ENCODE measurements at regions not wholly inside any gene's neighbourhood (a gene's known extent, or its start where the extent isn't known, plus 50 kb on each side); places are given as distances from the start of the nearest gene placed in this dataset.

GRCh38 chr15:39367596-39367995 is 213.3 kb upstream of the THBS1 start:
- no peak for DNase-seq

GRCh38 chr15:39369768-39370167 is 211.1 kb upstream of the THBS1 start:
- no peak for DNase-seq

DNA sequence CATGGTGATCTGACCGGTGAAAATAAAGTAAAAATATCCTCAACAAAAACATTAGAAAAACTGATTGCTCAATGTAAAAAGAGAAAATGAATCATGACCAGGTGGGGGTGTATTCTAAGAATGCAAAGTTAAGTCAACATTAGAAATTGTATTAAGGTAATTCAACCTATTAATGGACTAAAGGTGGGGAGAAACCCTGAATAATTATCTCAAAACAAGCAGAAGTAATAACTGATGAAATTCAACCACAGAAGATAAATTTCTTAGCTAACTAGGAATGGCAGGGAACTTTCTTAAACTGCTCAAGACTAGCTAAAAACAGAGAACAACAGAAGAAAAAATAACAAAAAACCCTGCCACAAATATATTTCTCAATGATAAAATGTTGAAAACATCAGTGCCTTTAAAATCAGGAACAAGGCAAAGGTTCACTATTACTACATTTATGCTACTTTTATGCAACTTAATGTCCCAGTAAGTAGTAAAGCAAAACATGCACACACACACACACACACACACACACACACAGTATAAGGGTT is 204.4 kb upstream of the THBS1 start:
- peak; percentile 7 for DNase-seq

DNA sequence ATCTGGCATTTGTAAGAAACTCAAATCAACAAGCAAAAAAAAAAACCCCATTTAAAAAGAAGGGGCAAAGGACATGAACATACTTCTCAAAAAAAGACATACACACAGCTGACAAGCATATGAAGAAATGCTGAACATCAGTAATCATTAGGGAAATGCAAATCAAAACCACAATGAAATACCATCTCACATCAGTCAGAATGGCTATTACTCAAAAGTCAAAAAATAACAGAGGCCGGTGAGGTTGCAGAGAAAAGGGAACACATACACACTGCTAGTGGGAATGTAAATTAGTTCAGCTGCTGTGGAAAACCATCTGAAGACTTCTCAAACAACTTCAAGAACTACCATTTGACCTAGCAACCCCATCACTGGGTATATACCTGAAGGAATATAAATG is 199.4 kb upstream of the THBS1 start:
- DNase-seq = no peak

DNA sequence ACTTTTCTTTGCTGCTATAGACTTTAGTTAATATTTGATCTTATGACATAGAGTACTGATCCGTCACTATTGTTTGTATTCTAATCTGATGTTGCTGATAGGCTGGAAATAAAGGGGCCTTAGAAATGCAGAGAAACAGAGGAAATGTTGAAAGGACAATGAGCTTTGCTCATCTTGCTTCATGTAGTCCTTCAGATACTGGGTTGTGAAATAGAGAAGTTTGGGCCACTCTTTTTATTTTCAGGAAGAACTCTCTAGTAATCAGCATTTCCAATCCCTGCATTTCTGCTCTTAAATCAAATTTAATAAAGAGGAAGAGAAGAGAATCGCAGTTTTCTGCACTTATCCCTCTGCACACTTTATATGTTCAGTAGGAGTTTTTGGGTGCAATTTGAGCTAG is 192.8 kb upstream of the THBS1 start:
- DNase-seq = no peak

DNA sequence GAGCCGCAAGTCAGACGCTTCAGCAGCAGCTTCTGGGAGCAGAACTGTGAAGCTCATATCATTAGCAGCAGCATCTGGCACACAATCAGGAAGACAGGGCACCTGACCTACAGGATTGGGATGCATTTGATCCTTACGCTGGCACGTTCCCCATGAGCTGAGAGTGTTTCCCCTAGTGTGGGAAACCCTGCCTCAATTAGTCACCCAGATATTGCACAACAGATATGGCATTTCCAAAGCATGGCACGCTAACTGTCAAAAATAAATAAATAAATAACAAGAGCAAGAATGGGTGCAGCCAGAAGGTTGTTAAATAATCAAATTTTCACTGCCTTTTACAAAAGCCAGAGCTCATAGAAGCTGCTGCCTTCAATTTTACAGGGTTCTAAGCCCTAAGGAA is 189.6 kb upstream of the THBS1 start:
- no peak for DNase-seq

DNA sequence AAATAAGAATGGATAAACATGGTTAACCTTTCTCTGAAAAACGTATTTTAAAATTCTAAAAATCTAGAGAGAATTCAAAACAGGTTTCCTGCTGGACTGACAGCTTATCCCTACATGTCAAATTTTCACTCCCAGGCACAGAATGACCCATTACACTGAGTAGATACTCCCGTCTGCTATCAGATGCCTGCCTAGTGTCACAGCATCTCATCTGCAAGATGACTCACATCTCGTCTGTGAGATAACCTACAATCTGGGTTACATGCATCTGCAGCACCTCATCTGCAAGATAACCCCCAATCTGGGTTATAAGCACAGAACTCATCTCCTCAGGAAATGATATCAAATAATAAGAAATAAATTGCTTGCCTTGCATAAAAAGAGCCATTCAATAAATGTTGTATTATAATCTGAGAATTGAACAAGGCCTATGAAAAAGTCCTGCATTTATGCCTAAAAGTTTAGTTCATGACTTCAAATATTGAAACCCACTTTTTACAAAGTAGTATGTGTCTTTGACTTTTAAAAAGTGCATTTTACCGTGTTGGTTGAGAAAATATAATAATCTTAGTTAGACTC is 188.3 kb upstream of the THBS1 start:
- DNase-seq = no peak

DNA sequence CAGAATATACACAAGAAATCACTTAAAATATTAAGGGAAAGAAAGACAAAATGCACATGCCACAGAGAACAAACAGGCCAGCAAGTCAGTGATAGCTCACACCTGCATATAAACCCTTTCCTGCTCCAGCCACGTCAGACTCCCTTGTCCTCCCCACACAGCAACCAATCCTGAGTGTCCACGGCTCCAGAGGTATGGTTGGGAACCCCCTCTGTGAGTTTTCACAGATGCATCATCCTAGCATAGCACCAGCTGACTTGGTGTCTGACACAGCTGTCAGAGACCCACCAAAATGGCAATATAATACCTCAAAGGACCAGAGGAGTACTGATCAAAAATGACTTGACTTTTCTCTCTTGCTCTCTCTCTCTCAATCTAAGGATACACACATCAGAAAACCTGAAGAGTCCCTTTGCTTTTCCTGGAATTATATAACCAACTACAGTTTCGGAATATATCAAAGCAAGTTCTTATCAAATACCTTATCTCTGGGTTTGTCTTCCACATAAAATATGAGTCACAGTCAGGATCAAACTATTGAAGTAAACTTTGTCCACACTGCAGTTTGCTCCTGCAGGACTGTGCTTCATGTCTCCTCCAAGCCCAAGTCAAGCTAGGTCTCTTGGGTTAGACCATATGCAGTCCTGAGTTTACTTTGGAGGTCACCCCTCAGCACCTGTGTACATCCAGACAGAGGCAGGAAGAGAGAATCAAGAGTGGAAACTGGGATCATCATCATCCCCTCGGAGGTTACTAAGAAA is 187.1 kb upstream of the THBS1 start:
- DNase-seq = no peak

GRCh38 chr15:39394496-39394895 is 186.4 kb upstream of the THBS1 start:
- DNase-seq = no peak

DNA sequence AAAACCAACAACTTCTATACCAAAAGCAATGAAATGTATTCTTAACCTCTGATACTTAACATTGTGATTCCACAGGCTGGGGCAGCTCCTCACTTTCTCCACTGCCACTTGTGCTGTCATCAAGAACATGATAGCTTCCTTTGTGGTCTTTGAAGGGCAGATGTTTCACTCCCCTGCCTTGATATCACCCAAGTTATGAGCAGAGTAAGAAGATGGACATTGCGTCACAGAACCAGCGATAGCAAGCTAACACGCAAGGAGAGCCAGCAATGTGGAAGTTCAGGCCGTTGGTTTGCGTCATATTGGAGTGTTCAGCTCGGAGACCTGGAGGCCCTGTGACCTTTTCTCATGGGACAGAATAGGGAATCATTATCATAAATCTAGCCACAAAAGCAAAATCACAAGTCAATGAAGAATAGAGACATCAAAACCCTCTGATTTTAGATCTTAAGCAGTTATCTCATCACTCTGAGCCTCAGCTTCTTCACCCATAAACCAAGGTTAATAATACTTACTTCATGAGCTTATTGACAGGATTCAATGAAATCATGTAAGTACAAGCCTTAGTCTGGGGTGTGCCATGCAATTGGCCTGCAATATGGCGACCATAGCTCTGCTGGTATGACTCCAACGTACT is 183.8 kb upstream of the THBS1 start:
- DNase-seq = peak; percentile 14

DNA sequence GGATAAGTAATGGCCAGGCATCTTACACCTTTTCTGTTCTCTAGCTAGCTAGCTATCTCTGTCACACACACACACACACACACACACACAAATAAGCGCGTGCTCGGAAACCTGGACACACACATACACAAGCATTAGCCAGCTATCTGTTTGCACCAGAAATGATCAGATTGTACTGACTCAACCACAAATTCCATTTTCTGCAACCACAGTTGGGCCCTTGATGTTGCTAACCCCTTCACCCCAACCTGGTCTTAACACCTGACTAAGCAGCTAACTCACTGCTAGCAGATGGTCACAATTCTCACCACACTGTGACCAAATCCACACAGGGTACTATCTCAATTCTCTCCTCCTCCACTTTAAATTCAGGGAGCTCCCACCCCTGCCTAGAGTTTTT is 183.0 kb upstream of the THBS1 start:
- DNase-seq = no peak

DNA sequence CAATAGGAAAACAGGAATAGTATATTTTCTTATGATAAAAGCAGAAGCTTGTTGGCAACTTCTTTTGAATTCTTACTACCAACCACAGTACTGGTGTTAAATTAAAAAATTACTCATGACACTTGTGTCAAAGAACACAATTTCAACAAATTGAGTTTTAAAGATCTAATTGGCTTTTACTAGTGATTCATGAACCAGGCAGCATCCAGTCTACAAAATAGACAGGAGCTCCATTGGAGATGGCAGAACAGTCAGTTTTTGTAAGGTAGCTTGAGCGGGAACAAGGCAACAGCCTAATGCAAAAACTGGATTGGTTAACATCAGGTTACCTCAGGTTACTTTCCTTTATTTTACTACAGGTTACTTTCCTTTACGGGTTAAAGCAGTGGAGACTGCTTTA is 181.3 kb upstream of the THBS1 start:
- DNase-seq = no peak

GRCh38 chr15:39400002-39400401 is 180.9 kb upstream of the THBS1 start:
- no peak for DNase-seq

DNA sequence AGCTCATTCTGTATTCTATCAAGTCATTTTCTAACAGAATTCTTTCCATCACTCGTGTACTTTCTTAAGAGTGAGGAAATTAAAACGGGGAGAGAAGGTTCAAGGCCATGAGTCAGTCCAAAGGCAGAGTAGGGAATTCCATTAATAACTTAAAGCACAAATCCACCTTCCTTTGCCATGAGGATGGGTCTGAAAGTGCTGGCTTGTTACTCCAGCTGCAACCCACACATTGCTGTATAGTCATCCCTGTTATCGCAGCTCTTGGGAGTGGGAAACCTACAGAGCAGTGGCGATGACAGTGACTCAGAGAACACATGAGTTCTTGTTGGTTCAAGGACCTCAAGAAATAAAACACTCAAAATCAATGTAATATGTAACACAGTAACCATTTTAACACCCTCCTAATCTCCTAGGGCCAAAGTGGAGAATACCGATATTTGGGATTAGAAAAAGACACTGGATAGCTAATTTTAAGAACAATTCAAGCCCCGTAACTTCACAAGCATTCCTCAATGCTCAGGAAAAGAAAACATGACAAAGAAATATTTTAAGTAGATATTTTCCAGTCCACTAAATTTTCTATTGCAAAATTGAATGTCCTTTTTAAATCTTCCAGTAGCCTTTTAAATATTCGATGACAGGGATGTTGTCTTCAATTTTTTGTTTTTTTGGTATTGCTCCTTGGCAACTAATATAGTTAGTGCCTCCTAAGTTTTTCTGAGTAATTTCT is 179.9 kb upstream of the THBS1 start:
- DNase-seq = no peak

- no peak for DNase-seq
Measured at GRCh38 chr15:39403640-39404117, 177.2 kb upstream of the THBS1 start.

GRCh38 chr15:39404767-39405181 is 176.1 kb upstream of the THBS1 start:
- no peak for DNase-seq

DNA sequence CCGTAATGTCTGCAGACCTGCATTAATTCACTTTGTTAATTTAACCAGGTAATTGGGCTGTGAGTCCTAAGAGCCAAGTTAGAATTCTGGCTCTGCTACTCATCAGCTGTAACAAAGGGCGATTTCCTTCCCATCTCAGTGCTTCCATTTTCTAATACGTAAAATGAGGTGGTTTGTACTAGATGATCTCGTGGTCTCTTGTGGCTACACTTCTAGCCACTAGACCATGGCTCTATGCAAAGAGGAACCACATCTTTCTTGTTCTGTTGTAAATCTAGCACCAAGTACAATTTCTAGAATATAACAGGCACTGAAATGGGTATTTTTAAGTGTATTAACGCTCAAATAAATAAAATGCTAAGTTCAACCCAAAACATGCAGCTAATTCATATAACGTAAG is 174.4 kb upstream of the THBS1 start:
- no peak for DNase-seq

DNA sequence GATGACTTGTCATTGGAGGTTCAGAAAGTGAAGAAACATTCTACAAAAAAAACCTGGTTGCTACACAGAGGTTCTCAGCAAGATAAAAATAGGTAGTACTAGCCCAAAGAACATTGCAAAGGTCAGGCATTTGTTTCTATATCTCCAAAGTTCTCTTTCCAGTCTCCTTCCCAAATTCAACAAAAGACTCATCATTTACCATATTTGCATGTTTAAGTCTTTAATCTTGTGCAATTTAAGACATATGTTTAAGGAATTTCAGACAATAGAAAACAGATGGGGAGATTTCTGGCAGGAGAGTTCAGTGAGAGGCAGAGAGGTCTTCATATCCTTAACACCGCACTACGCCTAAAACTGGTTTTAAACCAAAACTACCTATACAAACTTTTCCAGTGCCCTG is 173.8 kb upstream of the THBS1 start:
- no peak for DNase-seq

GRCh38 chr15:39409876-39410530 is 170.9 kb upstream of the THBS1 start:
- DNase-seq = no peak

DNA sequence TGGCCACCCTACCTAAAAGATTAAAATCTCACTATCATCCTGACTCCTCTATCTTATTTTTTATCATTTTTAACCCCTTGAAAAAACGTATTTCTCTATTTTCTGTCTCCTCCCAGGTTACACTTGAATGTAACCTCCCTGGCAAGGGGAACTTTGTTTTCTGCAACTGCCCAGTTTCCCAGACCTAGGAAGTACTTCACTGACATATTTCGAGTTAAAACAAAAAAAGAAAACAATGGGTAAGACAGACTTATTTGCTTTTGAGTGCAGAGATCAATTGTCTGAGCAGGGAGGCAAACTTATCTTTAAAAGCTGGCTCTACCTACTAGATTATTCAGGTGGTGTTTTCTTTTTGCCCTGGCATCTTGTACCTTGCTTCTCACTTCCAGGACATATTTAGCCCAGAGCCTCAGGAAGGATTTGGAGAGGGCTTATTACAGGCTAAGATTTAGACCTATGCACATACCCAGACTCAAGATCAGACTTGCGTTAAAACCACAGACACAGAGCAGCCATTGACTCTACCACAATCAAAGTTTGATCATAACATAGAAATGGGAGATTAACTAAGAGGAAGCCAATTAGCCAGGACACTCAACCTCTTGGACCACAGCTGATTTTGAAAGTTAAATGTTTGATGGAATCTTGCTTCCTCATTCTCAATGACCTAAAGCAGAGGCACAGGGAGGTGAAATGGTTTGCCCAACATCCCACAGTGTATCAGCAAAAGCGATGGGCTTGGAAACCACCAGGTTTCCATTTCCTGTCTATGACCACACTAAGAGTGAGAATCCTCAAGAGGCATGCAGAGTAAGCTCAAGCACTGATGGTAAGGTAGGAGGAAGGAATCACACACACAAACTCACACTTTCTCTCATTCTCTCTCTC is 169.5 kb upstream of the THBS1 start:
- no peak for DNase-seq

DNA sequence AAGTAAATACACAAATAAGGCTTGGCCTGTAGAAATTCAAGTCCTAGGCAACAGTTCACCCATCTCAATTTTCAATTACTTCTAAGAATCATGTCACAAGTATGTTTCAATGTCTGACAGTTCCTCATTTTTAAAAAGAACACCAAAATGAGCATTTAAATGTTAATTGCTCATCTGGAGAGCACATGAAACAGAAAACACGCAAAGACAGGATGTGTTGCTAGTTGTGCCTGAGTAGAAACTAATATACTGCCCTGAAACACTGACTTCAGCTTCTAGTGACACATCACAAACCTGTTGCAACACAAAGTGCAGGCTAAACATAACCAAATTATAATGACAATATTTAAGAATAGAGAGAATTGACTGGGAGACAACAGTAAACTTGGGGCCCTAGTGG is 167.3 kb upstream of the THBS1 start:
- DNase-seq = peak; percentile 16

DNA sequence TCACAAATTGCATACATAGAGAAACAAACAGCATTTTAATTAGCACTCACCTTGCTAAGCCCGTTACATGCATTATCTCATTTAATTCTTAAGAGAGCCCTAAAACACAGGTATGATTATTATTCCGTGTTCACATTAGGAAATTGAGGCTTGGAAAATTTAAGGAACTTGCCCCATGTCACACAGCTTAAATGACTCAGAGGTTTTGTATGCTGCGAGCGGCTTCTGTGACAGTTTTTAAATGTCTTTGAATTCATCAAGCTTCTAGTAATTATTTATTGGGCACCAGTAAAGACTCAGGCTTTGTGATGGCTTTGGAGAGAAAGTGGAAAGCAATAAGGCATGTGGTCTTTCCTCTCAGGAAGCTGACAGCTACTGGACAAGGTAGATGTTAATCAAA is 166.7 kb upstream of the THBS1 start:
- DNase-seq = no peak

Data from SIG-M5 (cell line).